Stimulated activated CD4-positive, alpha-beta T cell treated with anti-CD3 and anti-CD28 coated beads, Interleukin-4, amount 100 ng/mL, for 1 hour (primary cell): ENCODE measurements at regions not wholly inside any gene's neighbourhood (a gene's known extent, or its start where the extent isn't known, plus 50 kb on each side); places are given as distances from the start of the nearest gene placed in this dataset.
"Not testable (repeated sequence)": the region's sequence is repeated elsewhere in the genome, so short reads cannot be mapped to it uniquely, and the experiment has no call there.

Source experiments
- DNase-seq: peaks from one replicate; pipeline ENCODE4 v3.0.0-alpha.2; 2020

DNA sequence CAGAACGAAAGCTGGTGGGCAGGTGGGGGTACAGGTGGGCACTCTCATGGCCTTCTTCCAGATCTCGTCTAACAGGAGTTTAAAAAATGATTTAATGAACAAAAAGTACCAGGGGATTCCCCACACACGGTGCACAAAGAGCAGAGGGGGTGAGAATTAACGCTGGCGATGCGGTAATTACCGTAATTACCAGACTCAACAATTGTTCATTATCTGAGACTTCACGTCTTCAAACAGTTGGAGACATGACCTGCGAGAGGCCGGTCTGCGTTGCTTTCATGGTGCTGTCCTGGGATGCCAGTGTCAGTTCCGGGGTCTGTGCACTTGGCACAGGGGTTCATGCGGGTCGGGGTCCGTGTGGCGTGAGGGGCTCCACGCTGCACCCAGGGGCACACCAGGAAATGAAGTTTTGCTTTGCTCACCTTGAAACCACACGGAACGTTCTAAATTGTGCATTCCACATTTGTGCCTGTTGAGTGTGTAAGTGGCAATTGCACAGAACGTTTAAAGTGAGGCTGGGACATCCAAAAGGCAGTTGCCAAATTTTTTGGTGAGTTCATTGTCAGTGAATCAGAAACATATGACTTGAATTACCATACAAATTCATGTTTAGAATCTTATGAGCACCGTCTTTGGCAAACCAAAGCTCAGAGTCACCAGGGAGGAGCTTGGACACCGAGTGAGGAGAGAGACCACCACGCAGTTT is 256.4 kb upstream of the IRX1 start:
- DNase-seq, result no peak

DNA sequence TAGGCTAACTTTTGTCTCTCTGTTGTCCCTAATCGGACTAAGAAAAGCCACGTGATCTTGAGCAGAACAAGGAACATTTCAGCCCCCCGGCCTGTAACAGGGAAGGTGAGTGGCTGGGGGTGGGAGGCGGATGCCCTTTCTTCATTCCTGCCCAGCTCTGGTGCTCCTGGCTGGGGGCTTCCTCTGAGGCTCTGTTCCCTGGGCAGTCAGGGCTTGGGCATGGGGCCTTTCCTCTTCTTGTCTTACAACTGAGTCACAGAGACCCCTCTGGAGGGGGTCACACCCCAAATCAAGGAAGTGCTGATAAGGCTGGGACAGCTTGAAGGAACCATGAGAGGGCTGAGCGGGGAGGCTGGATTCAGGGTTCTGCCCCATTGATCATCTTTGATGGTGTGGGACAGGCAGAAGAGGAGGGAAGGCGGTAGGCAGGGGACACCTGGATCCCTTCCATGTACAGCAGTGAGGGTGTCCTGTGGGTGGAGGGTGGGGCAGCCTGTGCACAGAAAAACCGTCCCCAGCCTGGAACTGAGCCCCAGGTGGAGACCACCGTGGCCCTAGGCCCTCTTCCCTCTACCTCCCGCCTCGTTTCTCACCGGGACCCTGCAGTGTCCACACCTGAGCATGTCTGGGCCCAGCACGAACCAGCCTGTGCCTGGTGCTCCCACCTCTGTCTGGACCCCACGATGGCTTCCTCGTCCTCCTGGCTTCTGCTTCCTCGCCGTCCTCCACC is 257.7 kb upstream of the IRX1 start:
- DNase-seq, result no peak

DNA sequence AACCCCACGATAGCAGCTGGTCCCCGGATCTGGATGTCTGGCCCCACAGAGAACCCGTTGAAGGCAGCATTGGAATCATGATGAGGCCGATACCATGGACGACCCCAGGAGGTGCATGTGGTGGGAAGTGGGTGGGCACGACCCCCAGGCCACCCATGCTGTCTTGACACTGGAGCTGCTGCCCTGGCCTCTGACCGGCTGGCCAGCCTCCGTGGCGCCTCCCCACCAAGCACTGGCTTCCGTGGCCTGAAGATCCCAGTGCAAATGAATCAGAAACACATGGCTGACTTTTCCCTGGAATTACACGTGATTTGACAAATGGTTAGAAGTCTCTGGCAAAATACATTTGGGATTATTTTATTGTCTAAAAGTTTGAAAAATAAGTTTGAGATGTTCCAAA is 259.0 kb upstream of the IRX1 start:
- DNase-seq, result no peak

DNA sequence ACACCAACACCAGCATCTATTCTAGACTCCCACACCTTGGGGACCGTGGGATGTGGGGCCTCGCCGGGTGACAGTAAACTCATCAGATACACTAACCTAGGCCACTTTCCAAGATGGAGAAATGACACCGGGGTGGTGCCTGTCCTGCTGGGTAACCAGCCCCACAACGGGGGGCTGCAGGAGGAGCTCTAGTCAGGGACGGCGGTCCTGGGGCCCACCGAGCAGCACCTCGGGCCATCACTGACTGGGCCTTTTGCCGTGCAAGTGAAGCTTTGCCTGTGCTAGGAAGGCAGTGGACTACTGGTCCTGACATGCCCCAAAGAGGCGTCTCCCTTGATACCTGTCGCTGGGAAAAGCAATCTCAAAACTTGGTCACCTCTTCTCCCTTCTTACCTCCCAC is 260.3 kb upstream of the IRX1 start:
- DNase-seq, result no peak

DNA sequence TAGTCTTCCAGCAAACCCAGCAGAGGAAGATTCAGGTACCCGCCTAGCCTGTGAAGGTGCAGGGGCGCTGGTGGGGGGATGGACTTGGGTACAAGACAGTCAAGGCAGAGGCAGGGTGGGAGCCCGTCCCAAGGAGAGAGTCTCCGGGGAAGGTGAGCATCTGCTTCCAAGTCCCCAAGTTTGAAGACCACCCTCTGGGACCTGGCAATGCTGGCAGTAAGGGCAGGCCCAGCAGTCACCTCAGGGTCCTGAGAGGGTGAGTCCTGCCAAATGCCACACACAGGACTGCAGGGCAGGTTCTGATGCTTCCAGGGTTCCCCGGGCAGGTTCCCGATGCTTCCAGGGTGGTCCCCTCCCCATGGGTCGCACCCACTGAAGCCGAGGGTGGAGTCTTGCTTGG is 261.8 kb upstream of the IRX1 start:
- DNase-seq, result no peak

DNA sequence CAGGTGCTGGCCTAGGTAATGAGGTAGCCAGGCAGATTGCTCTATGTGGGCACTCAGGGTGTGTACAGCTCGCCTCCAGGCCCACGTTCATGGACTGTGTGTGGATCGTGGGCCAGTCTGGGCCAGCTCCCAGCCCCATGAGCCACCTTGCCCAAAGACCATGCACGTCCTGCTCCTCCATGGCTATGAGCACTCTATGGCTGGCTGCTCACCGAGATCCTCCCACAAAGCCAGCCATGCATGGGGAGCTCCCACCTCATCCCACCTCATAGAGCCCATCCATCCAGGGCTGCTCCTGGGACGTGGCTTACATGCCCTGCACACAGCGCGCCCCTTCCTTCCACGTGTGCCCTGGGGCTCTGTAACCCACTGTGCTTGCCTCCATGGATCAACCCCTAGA is 262.5 kb upstream of the IRX1 start:
- DNase-seq, result no peak

DNA sequence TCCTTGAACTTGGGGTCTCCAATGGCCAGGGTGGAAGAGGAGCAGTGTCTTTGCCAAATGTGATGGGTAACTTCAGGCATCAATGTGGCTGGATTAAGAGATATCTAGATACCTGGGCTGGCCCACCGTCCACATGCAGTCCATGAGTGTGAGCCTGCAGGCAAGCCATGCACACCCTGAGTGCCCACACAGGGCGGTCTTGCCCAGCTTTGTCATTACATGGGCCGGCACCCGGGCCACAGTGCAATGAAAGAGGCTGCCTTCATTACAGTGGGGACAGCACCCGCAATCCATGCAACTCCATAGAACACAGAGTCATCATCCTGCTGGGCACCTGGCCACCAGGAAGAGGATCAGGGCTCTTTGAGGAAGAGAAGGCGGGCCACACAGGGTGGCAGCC is 263.8 kb upstream of the IRX1 start:
- no peak for DNase-seq

DNA sequence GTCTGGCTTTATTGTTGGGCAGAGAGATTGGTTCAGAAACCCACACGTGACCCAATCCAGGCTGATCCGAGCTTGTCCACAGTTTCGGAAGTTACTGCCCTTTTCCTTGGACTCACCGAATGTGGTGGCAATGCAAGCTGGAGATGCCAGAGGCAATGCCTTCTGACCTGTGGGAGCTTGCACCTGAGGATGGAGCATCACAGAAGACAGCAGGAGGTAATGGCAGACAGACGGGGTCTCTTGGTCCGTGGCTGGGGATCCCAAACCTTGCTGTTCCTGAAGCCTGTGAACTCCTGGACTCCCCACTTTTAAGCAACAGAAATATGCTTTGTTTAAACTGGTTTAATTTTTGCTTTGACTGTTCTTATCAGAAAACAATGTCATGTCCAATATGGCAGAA is 265.2 kb upstream of the IRX1 start:
- no peak for DNase-seq

DNA sequence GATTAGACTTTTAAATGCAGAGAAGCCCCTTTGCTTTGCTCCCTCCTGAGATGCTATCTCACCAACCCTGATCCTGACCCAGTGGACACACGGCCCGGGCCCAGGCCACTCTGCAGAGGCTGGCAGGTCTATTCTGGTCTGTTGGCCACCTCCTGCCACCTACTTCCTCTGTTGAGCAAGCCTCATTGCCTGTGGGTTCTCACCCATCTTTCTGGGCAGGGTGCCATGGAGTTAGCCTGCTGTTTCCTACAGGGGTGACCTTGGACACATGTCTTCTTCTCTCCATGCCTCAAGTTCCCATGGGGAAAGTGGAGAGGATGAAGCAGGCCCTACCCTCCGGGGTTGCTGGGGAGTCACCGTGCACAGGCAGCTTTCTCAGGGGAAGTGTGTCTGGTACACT is 266.2 kb upstream of the IRX1 start:
- DNase-seq, result no peak

DNA sequence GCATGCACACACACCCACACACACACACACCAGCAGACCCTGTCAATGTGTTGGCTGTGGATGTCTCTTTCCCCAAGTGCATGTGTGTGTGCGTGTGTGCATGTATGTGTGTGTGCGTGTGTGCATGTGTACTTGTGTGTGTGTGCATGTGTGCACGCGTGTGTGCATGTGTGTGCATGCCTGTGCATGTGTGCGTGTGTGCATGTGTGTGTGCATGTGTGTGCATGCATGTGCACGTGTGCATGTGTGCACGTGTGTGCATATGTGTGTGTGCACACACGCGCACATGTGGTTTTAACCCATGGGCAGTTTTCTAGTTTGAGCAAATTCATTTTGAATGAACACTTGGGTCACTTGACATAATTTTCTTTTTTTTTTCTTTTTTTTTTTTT is 268.8 kb upstream of the IRX1 start:
- no peak for DNase-seq

DNA sequence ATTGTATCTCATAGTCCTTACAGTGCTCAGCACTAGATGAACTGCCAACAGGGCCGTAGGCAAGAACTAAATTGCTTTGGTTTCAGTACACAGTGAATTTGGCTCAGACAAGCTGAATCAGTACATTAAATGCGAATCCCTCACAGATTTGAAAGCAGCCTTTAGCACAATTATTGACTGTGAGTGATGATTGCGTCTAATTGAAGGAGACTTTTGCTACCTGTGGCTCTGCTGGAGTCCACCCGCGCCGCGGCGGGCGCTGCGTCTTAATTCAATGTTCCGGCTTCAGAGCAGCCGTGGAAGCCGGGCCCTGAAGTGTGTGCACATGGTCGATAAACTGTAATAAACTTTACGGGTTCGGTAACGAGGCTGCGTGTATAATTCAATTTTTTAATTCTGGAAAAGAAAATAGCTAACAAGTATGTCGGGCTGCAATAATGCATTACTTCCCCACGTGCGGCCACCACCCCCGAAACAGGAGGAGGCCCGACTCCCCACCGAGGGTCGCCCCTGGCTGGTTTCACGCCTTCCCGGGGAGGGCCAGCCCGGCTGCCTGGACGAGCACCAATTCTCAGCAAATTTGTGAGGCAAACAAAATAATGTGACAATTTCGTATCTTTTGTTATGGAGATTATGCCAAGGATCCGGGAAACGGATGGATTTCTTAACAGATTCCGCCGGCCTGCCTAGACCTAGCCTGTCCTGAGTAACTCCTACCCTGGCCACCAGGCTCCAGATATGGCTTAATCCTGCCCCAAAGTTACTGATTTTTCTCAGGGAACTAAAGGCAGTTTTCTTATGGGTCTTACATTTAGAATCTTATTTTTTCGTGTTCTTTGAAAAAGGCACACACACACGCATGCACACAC is 269.4 kb upstream of the IRX1 start:
- DNase-seq, result no peak

DNA sequence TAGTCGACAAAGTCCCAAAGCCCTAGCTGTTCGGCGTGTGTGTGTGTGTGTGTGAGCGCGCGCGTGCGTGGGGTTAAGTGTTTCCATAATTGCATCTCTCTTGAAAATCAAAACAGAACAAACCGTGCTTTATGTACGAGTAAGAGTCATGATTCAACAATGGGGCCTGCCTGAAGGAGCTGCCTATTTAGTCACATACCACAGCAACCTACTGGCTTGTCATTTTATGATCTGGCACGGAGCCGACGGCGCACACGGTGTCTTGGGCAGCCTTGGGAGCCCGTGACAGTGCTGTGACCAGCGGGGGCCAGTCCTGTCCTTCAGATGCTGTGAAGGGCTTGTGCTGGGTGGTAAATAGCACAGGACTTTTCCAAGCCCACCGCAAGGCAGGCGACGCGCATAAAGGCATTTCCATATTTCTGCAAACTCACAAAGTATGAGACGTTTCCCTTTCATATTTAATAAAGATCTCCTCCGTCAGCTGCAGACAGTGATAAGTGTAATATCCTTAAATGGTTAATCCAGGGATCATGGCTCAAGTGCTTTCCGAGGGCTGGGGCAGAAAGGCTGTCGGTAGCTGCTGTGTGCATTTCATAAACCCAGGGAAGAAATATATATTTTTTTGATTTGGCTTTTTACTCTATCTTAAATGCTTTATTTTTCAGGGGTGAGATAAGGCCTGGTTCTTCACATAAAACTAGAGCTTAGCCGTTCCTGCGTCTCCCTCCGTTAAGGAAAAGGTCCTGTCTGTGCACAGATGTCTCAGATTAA is 270.2 kb upstream of the IRX1 start:
- DNase-seq, result no peak

DNA sequence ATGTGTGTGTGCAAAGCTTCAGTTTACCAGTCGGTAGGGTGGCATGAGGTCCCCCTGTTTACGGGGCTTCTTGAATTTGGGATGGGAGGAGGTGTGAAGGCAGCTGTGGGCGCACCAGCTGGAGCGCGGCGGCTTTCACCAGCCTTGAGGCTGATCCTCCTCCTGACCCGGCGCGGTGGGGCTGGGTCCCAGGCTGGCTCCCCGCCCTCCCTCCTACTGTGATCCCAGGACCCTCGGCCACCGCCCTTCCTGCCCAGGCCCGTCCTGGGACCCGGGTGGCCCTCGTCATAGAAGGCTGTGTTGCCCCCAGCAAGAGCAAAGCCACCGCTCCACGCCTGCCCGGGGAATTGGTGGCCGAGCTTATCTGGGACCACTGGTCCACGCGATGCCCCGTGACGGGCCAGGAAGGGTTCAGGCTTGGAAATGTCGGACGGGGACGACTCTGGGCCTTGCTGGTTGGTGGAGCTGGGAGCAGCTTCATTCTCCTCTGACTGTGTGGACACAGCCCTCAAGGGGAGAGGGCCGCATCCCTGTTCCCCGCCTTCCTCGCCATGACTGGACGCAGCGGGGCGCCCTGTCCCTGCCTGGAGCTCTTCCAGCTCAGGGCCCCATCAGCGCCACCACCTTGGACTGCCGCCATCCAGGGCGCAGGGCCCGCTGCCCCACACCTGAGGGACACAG is 271.1 kb upstream of the IRX1 start:
- no peak for DNase-seq

DNA sequence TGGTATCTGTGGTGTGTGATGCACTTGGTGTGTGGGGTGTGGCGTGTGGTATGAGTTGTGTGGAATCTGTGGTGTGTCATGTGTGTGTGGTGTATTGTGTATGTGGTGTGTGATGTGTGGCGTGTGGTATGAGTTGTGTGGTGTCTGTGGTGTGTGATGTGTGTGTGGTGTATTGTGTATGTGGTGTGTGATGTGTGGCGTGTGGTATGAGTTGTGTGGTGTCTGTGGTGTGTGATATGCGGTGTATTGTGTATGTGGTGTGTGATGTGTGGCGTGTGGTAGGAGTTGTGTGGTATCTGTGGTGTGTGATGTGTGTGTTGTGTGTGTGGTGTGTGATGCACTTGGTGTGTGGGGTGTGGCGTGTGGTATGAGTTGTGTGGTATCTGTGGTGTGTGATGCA is 271.7 kb upstream of the IRX1 start:
- DNase-seq, result not testable (repeated sequence)

DNA sequence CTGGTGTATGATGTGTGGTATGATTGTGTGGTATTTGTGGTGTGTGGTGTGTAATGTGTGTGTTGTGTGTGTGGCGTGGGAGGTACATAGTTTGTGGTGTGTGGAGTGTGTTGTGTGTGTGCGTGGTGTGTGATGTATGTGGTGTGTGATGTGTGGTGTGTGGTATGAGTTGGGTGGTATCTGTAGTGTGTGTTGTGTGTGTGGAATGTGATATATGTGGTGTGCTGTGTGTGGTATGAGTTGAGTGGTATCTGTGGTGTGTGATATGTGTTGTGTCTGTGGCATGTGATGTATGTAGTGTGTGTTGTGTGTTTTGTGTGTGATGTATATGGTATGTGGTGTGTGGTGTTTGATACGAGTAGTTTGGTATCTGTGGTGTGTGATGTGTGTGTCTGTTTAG is 272.5 kb upstream of the IRX1 start:
- no peak for DNase-seq

DNA sequence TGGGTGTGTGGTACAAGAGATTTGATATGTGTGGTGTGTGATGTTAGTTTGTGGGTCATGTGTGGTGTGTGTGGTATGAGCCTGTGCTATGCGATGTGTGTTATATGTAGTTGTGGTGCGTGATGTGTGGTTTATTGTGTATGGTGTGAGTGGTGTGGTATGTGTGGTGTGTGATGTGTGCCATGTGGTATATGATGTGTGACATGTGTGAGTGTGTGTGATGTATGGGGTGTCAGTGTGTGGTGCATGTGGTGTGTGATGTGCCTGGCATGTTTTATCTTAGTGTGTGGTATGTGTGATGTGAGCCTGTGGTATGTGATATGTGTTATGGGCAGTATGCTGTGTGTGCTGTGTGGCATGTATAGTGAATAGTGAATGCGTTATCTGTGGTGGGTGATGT is 273.0 kb upstream of the IRX1 start:
- DNase-seq, result no peak

DNA sequence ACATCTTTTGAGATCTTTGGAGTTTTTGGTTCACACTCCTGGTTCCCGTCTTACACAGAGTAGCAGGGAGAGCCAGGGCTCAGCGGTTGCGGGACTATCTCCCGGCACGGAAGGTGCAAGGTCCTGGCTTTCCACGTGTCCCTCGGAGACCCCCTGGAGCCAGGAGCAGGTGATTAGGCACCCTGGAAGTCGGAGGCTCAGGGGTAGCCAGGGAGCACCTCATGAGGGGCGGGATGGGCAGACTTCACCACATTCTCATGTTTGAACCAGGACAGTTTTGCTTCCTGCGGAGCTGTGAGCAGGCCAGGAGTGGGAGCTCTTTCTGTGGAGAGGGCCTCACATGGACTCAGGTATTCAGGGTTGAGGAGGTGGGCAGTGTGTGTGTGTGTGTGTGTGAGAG is 273.7 kb upstream of the IRX1 start:
- DNase-seq, result no peak

DNA sequence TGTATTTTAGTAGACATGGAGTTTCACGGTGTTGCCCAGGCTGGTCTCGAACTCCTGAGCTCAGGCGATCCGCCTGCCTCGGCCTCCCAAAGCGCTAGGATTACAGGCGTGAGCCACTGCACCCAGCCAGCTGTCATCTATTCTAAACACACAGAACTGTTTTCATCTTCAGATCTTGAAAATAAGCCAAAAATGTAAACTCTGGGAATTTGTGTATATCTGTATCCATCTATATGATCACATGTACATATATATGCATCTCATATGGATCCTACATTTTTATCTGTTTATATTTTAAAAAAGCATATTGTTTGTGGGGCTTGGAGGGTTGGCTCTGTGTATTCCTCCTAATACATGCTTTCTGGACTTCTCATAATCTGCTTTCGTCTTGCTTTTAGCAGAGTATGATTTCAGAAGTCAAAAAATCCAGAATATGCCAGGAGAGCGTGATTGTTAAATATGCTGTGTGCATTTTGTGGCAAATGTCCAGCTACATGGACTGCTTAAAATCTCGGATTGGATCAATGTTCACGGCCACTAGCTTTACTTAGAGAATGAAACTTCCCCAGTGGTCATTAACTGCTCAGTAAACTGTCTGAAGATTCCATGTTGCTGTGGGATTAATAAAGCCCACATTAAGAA is 274.4 kb upstream of the IRX1 start:
- no peak for DNase-seq

DNA sequence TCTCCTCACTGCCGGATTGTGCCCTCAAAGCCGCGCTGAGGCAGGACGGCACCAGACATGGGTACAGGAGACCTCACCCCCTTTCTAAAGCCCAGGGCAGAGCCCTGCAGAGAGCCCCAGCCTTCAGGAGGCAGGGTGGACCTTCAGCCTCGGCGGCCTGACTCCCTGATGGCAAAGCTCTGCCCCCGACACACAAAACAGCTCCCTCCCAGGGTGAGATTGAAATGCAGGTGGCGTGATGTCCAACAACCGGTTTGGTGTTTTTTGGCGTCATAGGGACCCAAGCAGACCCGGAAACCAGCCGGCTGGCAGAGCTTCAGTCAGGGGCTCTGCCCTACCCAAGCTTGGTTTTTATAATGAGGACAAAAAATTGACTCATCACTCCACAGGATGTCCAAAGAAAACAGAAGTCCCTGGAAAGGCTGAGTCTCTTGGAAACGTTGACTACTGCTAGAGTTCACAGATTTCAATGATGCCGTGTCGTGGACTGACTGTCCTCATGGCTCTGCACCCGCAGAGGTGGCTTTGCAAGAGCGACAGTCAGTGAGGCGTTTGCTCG is 275.2 kb upstream of the IRX1 start:
- DNase-seq, result no peak

DNA sequence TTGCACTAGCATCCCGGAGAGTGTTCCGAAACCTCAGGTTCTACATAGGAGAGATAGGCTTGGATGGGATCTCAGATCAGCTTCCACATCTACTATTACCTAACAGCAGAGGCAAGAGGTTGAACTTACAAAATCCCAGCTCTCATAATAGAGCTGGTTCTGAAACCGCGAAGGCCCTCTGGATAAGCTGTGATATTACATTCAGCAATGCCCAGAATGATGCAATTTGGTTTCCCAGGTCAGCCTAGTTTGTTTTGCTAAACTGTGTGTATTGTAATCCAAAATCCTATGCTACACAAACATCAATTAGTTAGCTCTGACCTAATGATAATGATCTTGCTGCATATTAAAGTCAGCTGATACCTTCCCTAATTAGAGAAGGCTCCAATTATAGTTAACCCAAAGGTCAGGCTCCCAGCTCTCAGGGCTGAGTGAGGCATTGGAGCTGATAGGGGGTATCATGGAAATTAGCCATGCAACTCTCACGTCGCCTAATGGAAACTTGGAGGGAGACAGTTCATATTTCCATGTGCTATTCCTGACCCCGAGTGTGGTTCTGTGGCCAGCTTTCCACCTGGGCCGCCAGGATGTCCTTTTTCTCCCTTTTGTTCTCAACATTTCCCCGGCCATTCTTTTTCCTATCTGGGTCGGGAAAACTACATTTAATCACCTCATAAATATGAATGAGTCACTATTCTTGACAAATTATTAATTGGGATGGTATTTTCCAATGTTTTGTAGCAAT is 278.4 kb upstream of the IRX1 start:
- no peak for DNase-seq

DNA sequence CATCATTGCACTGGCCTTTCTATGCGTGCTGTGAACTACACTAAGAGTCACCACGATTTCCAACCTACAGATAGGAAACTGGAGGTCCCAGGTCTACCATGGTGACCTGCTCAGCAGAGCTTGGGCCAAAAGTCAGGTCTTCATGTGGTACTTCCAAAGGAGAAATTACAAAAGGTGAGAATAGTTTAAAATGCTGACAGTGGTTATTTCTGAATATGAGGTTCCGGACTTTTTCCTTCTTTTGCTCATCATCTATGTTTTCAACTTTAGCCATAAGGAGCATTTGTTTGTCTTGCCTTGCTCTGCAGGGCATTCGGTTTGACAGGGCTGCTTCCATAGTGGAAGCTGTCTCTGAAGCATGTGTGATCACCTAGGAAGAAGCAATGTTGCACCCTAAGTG is 282.1 kb upstream of the IRX1 start:
- DNase-seq, result no peak
